Left kidney (tissue), 1 donor: ENCODE measurements at regions not wholly inside any gene's neighbourhood (a gene's known extent, or its start where the extent isn't known, plus 50 kb on each side); places are given as distances from the start of the nearest gene placed in this dataset.

ENCODE experiments used
- DNase-seq: peaks from one replicate; pipeline ENCODE4 v3.0.0-alpha.2; 2013

- no peak for DNase-seq
Measured at GRCh38 chr16:51665436-51665998, 514.4 kb upstream of the SALL1 start.

- DNase-seq: no peak
Measured at GRCh38 chr16:51658531-51658930, 507.5 kb upstream of the SALL1 start.

GRCh38 chr16:51657848-51658247, 506.8 kb upstream of the SALL1 start:
- no peak for DNase-seq

GRCh38 chr16:51655249-51655648, 504.2 kb upstream of the SALL1 start:
- no peak for DNase-seq

GRCh38 chr16:51651061-51651466, 500.0 kb upstream of the SALL1 start:
- no peak for DNase-seq

- DNase-seq: no peak
Measured at GRCh38 chr16:51649631-51650030, 498.6 kb upstream of the SALL1 start.

- DNase-seq: no peak
Measured at GRCh38 chr16:51648526-51648925, 497.5 kb upstream of the SALL1 start.

- DNase-seq: no peak
Measured at GRCh38 chr16:51641191-51641765, 490.2 kb upstream of the SALL1 start.

- DNase-seq: no peak
Measured at GRCh38 chr16:51640196-51640595, 489.1 kb upstream of the SALL1 start.

- DNase-seq: no peak
Measured at GRCh38 chr16:51638339-51639135, 487.5 kb upstream of the SALL1 start.

- no peak for DNase-seq
Measured at GRCh38 chr16:51637770-51638094, 486.7 kb upstream of the SALL1 start.

GRCh38 chr16:51636920-51637769, 486.1 kb upstream of the SALL1 start:
- DNase-seq: no peak

GRCh38 chr16:51635181-51635580, 484.1 kb upstream of the SALL1 start:
- DNase-seq: no peak

GRCh38 chr16:51630076-51630475, 479.0 kb upstream of the SALL1 start:
- DNase-seq: no peak

GRCh38 chr16:51629576-51629975, 478.5 kb upstream of the SALL1 start:
- DNase-seq: peak; percentile 50

- peak; percentile 20 for DNase-seq
Measured at GRCh38 chr16:51624080-51624775, 473.2 kb upstream of the SALL1 start.

- DNase-seq: no peak
Measured at GRCh38 chr16:51621610-51622009, 470.5 kb upstream of the SALL1 start.

- no peak for DNase-seq
Measured at GRCh38 chr16:51615141-51615540, 464.1 kb upstream of the SALL1 start.

- DNase-seq: peak; percentile 71
Measured at GRCh38 chr16:51607201-51607651, 456.2 kb upstream of the SALL1 start.

- no peak for DNase-seq
Measured at GRCh38 chr16:51596247-51596646, 445.2 kb upstream of the SALL1 start.

- no peak for DNase-seq
Measured at GRCh38 chr16:51592535-51593300, 441.6 kb upstream of the SALL1 start.
